IPS DF 19.7 (cell line): ENCODE measurements at regions not wholly inside any gene's neighbourhood (a gene's known extent, or its start where the extent isn't known, plus 50 kb on each side); places are given as distances from the start of the nearest gene placed in this dataset.

ENCODE experiments used
- DNase-seq: peaks from one replicate; pipeline ENCODE4 v3.0.0-alpha.2; 2013; ENCODE audit warnings: low read depth, low spot score

DNA sequence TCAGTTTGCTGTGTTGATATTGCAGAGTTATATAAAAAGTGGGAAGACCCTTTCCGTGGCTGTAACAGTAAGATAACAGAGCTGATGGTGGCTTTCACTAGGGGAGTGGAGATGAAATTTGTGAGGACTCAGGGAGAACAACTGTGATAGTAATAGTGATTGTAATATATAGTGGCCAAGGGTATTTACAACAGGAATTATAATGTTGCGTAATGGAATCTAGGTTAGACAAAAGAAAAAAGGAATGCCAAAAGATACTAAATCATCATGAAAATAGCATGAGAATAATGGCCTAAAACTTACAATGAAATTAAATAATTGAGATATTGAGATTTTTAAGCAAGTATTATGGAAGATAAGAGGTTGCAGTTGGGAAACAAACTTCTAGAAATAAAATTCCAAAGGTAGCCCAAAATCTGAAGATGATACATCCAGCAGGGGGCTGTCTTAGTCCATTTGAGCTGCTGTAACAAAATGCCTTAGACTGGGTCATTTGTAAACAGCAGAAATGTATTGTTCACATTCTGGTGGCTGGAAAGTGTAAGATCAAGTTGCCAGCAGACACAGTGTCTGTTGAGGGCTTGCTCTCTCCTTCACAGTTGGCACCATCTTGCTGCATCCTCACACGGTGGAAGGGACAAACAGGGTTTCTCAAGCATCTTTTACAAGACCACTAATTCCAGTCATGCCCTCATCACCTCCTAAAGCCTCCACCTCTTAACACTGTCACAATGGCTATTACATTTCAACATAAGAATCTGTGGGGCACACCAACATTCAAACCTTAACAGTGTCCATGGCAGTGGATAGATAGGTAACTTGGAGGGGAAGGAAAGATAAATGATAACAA is 711.2 kb downstream of the MRPL39 start:
- DNase-seq = no peak

DNA sequence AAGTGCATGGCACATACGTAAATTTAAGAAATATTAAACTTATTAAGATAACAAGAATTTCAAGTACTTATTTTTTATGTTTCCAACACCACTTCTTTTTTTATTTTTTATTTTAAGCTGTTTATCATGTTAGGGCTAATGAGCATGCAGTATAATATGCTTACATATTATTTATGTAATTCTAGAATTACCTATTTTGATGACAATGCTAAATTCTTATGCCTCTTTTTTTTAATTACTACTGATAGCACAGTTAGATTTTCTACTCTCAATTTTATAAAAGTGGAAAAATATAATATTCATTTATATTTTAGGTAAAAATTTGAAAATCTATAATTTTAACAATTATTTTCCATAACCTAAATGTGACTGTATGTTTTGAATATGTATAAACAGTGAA is 713.0 kb downstream of the MRPL39 start:
- DNase-seq = no peak

DNA sequence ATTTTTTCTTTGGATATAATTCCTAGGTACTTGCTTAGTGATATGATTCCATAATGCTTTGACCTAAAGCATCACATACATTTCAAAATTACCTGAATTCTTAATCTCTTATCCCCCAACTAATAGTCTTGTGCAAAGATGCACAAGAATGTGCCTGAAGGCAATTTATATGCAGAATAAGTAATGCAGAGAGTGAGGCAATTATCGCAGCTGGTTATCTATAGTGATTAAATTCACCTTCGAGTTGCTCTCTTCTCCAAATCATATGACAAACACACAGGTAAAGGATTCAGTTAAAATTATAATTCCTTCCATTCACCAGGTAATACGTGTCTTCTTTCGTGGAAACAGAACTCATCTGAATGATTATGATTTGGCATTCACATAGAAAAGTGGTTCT is 717.3 kb downstream of the MRPL39 start:
- no peak for DNase-seq

DNA sequence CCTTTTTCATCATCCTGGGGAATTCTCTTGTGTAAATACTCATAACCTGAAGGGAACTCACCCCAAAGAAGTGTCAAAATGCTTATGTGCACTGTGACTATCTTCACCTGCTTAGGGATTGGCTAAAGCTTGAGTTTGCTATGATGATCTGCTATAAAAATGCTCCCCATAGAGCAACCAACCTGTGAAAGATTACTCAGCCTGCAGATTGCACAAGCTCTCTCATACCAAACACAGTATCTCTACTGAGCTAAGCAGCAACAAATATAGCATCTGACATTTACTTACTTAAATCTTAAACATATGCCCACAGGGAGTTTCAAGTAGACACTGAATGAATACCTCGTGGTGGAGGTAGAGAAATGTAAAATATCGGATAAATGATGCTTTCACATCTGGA is 725.8 kb downstream of the MRPL39 start:
- DNase-seq = no peak

DNA sequence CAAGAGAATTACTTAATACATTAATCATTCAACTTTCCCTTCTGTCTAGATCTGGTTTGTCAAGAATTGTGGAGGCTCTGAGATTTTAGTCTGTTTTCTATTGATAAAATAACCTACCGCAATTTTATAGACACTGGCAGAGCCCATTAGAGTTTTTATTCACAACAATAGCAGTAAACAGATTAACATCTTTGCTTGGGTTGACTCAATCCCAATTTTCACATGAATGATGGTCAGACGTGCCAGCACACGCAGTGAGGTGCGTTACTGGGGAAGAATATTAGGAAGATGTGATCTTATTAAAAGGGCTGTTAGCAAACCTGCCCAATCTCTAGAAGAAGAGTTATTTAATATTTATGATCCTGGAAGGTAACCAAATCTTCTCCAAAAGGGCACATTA is 736.6 kb downstream of the MRPL39 start:
- DNase-seq = no peak

DNA sequence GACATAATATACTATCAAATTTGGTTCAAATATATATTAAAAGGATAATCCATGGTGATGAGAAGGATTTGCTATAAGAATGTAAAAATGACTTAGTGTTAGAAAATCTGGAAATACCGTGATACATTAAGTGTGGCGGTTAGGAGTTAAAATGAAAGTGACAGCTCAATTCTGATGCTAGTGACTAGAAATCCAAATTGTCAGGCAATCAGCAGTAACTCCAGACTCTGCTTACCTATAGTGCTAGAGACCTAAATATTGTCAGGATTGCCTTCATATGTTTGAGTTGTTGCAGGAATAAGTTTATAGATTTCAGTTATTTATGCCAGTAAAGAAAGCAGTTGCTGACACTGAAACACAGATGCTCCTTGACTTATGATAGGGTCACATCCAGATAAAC is 737.4 kb downstream of the MRPL39 start:
- no peak for DNase-seq

DNA sequence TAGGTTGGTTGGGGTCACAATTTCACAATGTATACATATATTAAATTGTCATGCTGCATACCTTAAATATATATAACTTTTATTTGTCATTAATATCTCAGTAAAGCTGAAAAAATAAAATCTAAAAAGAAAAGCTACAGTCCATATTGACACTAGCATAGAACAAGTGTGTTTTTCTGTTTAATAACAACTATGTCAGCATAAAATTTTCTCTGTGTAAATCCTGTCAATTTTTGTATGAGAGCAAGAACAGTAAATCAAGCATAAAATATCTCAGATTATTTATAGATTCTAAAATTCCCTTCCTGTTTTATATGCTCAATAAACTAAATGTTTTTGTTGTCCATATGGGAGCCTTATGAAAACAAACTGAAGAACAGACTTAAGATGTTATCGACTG is 739.2 kb downstream of the MRPL39 start:
- DNase-seq = no peak

DNA sequence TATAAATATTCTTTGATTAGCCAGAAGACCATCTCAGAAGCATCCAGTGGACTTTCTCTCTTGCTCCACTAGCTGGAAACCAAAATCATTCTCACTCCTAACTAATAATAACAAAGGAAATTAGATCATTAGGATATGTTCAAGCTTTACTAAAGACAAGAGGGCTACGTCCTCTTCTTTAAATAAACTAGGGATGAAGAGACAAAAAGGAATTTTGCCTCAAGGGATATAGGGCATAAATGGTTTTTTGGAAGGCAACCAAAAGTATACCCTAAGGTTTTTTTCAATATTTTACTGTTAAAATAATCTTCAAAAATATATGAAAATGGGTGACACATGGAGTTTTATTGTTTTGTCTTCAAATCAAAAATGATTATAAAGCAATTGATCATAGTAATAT is 745.8 kb downstream of the MRPL39 start:
- DNase-seq = no peak

DNA sequence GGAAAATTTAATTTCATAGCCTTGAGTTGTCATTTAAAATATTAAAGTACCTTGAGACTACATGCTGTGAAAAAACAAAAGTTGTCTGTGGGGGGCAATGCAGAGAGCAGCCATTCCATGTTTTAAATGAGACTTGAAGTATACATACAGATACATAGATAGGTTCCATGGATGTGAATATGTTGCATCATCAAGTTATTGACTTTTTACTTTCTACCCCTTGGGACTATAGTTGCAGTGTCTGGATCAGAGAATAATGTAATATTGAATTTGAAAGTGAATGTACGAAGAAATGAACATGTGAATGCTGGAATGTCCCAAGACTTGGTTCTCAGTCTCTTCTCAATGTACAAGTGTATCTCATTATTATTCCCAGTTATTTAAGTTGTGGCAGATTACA is 751.0 kb downstream of the MRPL39 start:
- no peak for DNase-seq

DNA sequence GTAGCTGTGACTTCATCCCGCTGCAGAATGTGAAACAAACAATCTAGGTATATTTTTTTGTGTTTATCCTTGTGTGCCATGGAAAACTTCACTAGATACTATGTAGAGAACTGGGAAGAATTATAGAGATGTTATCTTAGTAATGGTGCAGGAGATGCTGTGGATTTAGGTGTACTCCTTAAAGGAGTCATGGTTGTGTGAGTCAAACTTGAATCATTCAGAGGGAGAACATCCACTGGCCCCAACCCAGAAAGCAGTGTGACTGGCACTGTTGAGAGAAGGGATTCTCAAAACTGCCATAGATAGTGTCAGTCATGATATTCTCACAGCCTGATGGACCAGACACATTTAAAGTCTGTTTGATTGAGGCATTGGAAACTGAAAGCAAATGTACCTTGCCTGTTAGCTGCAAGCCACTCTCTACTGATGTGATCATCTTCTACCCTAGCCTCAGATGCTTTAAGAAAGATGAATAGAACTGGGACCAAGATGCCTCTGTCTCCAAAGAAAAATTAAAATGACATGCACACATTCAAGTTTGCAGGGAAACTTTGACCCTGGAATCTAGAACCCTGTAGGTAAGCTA is 754.6 kb downstream of the MRPL39 start:
- DNase-seq = no peak

DNA sequence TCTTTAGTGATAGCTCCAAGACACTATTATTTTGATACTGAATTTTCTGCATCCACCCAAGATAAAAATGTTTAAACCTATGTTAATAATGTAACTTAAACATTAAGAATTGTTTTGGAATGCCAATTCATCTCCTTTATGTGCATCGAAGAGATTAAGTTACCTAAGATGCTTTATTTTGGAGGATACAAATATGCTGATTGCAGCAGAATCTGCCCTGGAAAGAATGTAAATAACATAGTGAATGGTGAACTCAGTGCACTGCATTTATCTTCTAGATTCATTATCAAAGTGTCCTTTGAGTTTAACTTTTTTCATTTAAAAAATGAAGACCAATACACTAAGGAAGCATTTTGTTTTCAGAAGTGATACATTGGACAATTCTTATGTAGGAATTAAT is 757.2 kb downstream of the MRPL39 start:
- no peak for DNase-seq

DNA sequence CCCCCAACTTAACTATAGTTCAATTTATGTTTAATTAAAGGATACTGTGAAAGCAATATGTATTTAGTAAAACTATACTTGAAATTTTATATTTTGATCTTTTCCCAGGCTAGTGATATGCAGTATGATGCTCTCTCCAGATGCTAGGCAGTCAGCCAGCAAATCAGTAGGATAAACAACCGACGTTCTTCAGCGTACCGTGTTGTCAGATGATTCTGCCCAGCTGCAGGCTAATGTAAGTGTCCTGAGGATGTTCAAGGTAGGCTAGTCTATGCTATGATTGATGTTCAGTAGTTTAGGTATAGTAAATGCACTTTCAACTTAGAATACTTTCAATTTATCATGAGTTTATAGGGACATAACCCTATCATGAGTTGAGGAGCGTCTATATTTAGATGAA is 762.6 kb downstream of the MRPL39 start:
- DNase-seq = no peak

DNA sequence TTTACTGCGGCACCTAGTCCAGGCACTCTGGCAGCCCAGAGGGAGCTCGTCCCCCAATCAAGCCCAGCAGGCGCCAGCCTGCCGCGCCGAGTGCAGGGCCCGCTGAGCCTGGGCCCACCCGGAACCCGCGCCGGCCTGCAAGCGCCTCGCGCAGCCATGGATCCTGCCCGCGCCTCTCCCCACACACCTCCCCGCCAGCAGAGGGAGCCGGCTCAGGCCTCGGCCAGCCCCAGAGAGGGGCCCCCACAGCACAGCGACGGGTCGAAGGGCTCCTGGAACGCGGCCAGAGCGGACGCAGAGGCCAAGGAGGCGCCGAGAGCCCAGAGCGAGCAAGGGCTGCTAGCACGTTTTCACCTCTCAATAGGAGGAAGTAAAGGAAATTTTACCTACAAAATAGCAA is 767.0 kb downstream of the MRPL39 start:
- DNase-seq = no peak

DNA sequence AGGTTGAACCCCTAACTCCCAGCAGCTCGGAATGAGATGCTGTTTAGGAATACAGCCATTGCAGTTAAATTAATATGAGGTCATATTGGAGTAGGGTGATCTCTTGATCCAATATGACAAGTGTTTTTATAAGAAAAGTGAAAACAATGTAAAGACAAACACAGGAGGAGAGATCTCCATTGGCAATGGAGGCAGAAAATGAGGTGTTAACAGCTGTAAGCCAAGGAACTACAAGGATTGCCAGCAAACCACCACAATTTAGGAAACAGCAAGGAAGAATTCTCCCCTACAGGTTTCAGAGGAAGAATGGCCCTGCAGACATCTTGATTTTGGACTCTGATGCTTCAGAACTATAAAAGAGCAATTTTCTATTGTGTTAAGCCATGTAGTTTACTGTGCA is 774.3 kb downstream of the MRPL39 start:
- DNase-seq = no peak

DNA sequence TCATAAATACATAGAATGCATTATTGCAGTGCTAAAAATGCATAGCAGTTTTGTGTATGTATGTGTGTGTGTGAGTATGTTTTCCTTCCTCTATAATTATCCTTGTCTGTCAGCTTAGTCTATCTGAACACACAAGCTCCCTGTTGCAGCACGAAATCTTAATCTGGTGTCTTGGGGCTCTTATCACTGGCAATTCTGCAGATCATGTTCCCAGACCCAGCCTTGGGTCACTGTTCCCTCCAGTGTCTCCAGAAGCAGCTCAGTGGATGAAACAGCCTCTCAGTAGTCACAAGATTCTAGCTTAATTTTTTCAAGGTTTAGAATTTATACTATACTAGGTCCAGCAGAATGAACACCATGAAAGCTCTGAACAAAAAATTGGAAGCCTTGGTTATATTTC is 777.9 kb downstream of the MRPL39 start:
- no peak for DNase-seq

DNA sequence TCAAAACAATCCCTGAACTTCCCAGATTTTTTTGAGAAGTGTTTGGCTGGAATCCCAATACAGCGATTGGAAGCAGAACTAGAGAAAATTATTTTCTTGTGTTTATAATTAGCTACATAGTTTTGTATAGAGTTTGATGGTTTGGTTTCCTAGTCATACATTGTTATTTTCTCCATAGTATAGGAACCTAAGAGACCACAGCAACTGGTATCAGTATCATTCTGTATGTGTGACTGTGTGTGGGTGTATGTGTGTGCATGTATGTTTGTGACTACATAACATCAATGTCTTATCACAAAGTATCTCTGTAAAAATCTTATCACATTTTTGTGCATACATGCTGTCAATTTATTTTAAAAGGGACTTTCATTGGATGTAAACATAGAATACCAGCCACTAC is 780.5 kb downstream of the MRPL39 start:
- no peak for DNase-seq

DNA sequence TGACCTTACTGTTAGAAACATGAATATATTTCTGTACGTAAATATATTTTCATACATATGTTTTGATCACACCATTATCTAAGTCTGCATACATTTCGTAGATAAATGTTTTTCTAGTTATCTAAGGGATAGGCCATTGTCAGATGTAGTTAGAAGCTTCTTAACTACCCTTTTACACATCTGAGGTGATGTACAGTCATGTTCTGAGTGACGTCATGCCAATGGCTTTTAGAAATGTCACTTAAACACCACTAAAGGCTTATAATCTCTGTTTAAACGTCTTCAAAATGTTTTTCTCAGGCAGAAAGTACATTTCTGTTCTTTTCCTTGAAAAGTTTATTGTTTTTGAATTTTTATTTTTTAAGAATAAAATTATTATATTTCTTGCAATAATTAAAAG is 781.9 kb downstream of the MRPL39 start:
- no peak for DNase-seq

DNA sequence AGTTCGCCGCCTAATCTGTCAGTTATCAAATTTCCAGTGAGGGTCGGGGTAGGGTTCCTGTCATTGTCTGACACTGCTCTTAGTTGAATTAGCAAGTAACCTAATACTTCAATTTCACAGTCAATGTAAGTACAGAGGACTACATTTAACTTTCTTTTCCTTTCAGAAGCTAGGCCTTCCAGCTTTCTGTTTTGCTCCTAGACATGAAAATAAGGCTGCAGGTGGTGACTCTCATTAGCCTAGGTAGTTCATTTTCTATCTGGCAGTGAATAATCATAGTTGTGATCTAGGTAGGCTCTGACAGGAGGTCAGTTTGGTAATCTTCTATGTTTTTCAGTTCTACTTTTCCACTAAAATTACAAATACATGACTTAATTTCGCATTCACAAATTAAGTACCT is 783.1 kb downstream of the MRPL39 start:
- DNase-seq = no peak

DNA sequence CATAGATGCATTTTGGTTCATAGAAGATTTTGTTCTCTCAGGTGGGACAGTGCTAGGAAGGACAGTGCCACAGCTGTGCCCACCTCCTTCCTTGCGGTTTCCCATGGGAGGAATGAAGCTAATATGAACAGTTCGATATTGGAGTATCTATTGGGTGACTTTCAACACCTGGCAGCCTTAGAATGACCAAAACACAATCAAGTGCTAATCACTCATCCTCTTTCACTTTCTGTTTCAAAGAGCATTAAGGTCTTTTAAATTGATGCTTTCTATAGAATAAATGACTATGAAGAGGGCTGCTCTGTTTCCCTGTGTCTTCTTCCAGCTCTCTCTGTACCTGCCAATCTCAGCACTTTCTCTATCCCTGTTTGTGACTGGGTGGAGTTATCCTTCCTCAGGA is 784.0 kb downstream of the MRPL39 start:
- DNase-seq = no peak

DNA sequence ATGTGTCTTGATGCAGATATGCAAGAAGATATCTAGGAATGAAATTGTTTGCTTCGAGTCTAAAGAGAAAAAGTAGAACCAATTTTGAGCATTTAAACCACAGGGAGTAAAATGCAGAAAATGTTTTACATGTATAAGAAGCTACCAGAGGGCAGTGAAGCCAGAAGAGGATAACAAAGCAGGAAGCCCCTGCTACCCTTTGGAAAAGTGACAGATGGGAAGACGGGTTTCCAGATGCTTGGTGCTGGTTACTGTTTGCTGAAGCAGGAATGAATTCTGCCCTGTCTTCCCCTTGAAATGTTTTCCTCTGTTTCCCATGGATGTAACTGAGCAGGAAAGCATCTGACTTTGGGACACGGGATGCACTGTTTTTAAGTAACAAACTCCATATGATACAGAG is 822.2 kb downstream of the MRPL39 start:
- DNase-seq = no peak

DNA sequence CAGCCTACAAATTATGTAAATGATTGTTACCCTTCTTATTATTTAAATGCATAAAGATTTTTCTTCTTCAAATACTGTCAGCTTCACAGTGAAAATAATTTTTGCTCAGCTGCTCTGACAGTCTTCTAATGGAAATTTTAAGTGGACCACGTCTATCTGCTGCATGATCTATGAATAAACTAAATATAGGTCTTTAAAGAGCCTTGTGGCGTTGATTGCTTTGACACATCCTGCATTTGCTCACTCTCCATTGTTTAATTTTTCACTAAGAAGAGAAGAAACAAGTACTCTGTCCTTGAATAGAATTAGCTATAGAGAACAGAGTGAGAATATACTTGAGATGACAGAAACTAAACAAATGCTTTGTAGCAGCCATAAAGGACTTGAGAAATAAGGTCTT is 826.1 kb downstream of the MRPL39 start:
- DNase-seq = no peak

DNA sequence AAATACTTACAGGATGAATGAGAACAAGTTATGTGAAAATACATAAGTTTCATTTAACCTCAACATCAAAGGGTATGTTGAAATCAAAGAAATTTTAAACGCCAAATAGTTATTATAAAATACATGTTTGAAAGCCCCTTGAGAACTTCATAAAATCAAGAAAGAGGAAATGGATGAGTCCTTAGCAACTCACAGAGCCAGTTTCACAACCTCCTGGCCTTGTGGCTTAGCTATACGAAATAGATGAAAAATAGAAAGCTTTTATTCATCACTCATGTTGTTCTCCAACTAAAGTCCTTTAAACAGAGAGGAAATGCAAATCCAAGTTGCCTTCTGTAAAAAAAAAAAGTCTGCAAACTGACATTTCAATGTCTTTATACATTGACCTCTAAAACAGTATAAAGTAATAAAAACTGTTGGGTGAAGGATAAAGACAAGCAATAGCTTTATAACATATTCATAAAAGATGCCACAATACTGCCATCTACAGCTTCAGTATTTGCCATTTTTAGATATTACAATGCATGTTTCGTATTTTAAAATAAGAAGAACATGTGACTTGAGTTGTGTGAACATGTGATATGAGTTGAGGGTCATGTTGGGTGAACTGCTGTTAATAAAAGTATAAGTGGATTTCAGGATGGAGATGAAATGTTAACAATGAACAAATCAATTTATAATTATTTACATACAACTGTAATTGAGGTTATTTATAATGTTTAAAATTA is 847.8 kb downstream of the MRPL39 start:
- DNase-seq = no peak

DNA sequence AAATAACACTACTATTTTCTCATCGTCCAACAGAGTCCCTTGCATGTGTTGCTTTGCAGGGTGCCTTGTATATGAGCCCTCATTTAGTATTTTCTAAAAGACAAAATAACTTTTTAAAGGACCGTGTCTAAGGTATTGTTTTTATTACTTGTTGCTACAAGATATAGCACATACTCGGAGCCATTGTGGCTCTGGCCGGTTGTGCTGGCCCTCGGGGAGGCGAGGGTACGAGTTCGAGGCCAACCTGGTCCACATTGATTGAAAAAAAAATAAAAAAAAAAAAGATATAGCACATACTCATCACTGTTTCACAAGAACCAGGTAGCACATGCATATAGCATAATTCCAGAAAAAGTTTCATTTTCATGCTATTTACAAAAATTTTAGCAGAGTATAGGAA is 869.2 kb downstream of the MRPL39 start:
- DNase-seq = no peak
